KBM-7 (cell line): ENCODE measurements at regions not wholly inside any gene's neighbourhood (a gene's known extent, or its start where the extent isn't known, plus 50 kb on each side); places are given as distances from the start of the nearest gene placed in this dataset.

ENCODE experiments used
- DNase-seq: peaks from one replicate; pipeline ENCODE4 v3.0.0-alpha.2; 2015
- in situ Hi-C: fragments of 300-500 bp; cut with MboI; formaldehyde crosslinking; loops from 2 replicates; pipeline ENCODE4 v1.14.3; 2020; ENCODE audit warnings: low sequenced_read_pairs, low pct_unique_long_range_greater_than_20kb, mixed read lengths

GRCh38 chr22:48902001-48902869 lies 925.4 kb downstream of the BRD1 start:
- DNase-seq, result no peak
- in situ Hi-C loops, result no loop called here

- in situ Hi-C loops, result no loop called here
- no peak for DNase-seq
Measured at GRCh38 chr22:48901324-48901723, 926.3 kb downstream of the BRD1 start.

- DNase-seq, result no peak
- in situ Hi-C loops, result no loop called here
Measured at GRCh38 chr22:48900626-48901025, 927.0 kb downstream of the BRD1 start.

GRCh38 chr22:48900327-48900597 lies 927.4 kb downstream of the BRD1 start:
- in situ Hi-C loops, result no loop called here
- DNase-seq, result no peak

GRCh38 chr22:48899523-48900326 lies 927.9 kb downstream of the BRD1 start:
- in situ Hi-C loops, result no loop called here
- no peak for DNase-seq

GRCh38 chr22:48898524-48899250 lies 929.0 kb downstream of the BRD1 start:
- in situ Hi-C loops, result no loop called here
- no peak for DNase-seq

GRCh38 chr22:48897645-48898370 lies 929.9 kb downstream of the BRD1 start:
- no peak for DNase-seq

GRCh38 chr22:48896766-48897644 lies 930.7 kb downstream of the BRD1 start:
- no peak for DNase-seq
- in situ Hi-C loops, result no loop called here

More at GRCh38 chr22:48897645-48898370, 929.9 kb downstream of the BRD1 start:
- in situ Hi-C loops, result no loop called here

GRCh38 chr22:48895831-48896765 lies 931.6 kb downstream of the BRD1 start:
- no peak for DNase-seq
- in situ Hi-C loops, result no loop called here

- in situ Hi-C loops, result no loop called here
- DNase-seq, result no peak
Measured at GRCh38 chr22:48895336-48895735, 932.3 kb downstream of the BRD1 start.

GRCh38 chr22:48894804-48895250 lies 932.8 kb downstream of the BRD1 start:
- DNase-seq, result no peak
- in situ Hi-C loops, result no loop called here

- DNase-seq, result peak; percentile 12
- in situ Hi-C loops, result no loop called here
Measured at GRCh38 chr22:48894064-48894671, 933.5 kb downstream of the BRD1 start.

GRCh38 chr22:48893288-48894063 lies 934.2 kb downstream of the BRD1 start:
- no peak for DNase-seq
- in situ Hi-C loops, result no loop called here

- in situ Hi-C loops, result no loop called here
- no peak for DNase-seq
Measured at GRCh38 chr22:48892578-48893287, 934.9 kb downstream of the BRD1 start.

GRCh38 chr22:48891688-48892577 lies 935.7 kb downstream of the BRD1 start:
- DNase-seq, result no peak
- in situ Hi-C loops, result no loop called here
